H1 (cell line): ENCODE measurements at regions not wholly inside any gene's neighbourhood (a gene's known extent, or its start where the extent isn't known, plus 50 kb on each side); places are given as distances from the start of the nearest gene placed in this dataset.

Experiments used
- CTCF ChIA-PET: fragments of 300-600 bp; sonication (Branson Sonifier 250); formaldehyde crosslinking; loops from one replicate; lab custom pipeline; 2021; ENCODE audit not compliant: partially characterized antibody; lab: Charles Lee
- POLR2A ChIA-PET: fragments of 300-600 bp; sonication (Branson Sonifier 250); formaldehyde crosslinking; loops from one replicate; lab custom pipeline; 2021; ENCODE audit warnings: inconsistent platforms; ENCODE audit not compliant: partially characterized antibody; lab: Charles Lee
- DNase-seq, 2 experiments: peaks; one replicate each; pipeline versions ENCODE4 v3.0.0 to v3.0.0-alpha.2; 2010 to 2022; ENCODE audit warnings: low spot score in 2 of 2, low read depth in 1 of 2, mixed read lengths in 1 of 2
- FAIRE-seq: peaks from 2 replicates; lab custom pipeline; 2011; peaks lifted over from hg19 to GRCh38; lab: Jason Lieb, UNC
- H2AFZ ChIP-seq: 2 replicates; pipeline ENCODE4 v1.8.1; 2012; ENCODE audit warnings: low read length, inconsistent platforms
- H2AK5ac ChIP-seq: 2 replicates; pipeline ENCODE4 v1.6.1; 2013; ENCODE audit warnings: low read depth, low read length
- H2BK120ac ChIP-seq: replicated peaks from 2 replicates; pipeline ENCODE3; 2013; ENCODE audit warnings: low read depth, low read length, inconsistent platforms
- H2BK12ac ChIP-seq: 2 replicates; pipeline ENCODE4 v1.6.1; 2013; ENCODE audit warnings: low read depth, low read length
- H2BK15ac ChIP-seq: 2 replicates; pipeline ENCODE4 v1.6.1; 2013; ENCODE audit warnings: low read length
- H2BK20ac ChIP-seq: 2 replicates; pipeline ENCODE4 v1.6.1; 2013; ENCODE audit warnings: low read length
- H2BK5ac ChIP-seq: 2 replicates; pipeline ENCODE4 v1.6.1; 2013; ENCODE audit warnings: low read depth, low read length
- H3K14ac ChIP-seq: 2 replicates; pipeline ENCODE4 v1.6.1; 2013; ENCODE audit warnings: inconsistent platforms; ENCODE audit not compliant: insufficient read length
- H3K18ac ChIP-seq: 2 replicates; pipeline ENCODE4 v1.6.1; 2013; ENCODE audit warnings: low read length; ENCODE audit errors: extremely low read depth
- H3K23ac ChIP-seq: 2 replicates; pipeline ENCODE4 v1.6.1; 2013; ENCODE audit warnings: inconsistent platforms; ENCODE audit not compliant: insufficient read length
- H3K23me2 ChIP-seq: 2 replicates; pipeline ENCODE4 v1.6.1; 2013; ENCODE audit warnings: low read depth, low read length
- H3K27ac ChIP-seq: 2 replicates; pipeline ENCODE4 v1.6.1; 2011; ENCODE audit warnings: low read depth, low read length, inconsistent platforms
- H3K27me3 ChIP-seq, 4 experiments: replicated peaks in 1 of 4; 1 replicate in 1 of 4; 2 replicates in 3 of 4; pipeline versions ENCODE4 v1.6.1 to v1.8.1; 2011 to 2013; ENCODE audit warnings: low read length in 3 of 4, mild to moderate bottlenecking in 3 of 4, inconsistent platforms in 2 of 4, mixed read lengths in 2 of 4, moderate library complexity in 1 of 4; ENCODE audit not compliant: control insufficient read depth in 3 of 4, insufficient read depth in 3 of 4; ENCODE audit errors: extremely low read depth in 1 of 4
- H3K36me3 ChIP-seq, 4 experiments: 2 replicates each; pipeline versions ENCODE4 v1.6.1 to v1.8.1; 2011 to 2013; ENCODE audit warnings: mild to moderate bottlenecking in 4 of 4, low read length in 3 of 4, moderate library complexity in 2 of 4, control low read depth in 1 of 4, inconsistent platforms in 1 of 4; ENCODE audit not compliant: insufficient read depth in 4 of 4, control insufficient read depth in 2 of 4
- H3K4ac ChIP-seq: replicated peaks from 2 replicates; pipeline ENCODE3; 2013; ENCODE audit warnings: low read length, low read depth, mixed read lengths, inconsistent platforms; ENCODE audit not compliant: insufficient read length
- H3K4me1 ChIP-seq, 4 experiments: replicated peaks in 1 of 4; 1 replicate in 1 of 4; 2 replicates in 3 of 4; pipeline versions ENCODE4 v1.6.1 to v1.8.1; 2011 to 2013; ENCODE audit warnings: low read length in 3 of 4, inconsistent platforms in 2 of 4, mixed read lengths in 1 of 4; ENCODE audit not compliant: insufficient read depth in 4 of 4, control insufficient read depth in 3 of 4
- H3K4me2 ChIP-seq, 2 experiments: 2 replicates each; pipeline versions ENCODE4 v1.6.1 to v1.8.1; 2011 to 2013; ENCODE audit warnings: low read depth in 2 of 2, low read length in 2 of 2, control low read depth in 1 of 2, inconsistent platforms in 1 of 2, mild to moderate bottlenecking in 1 of 2; ENCODE audit not compliant: insufficient read depth in 1 of 2
- H3K4me3 ChIP-seq, 4 experiments: fragments of 200-600, 300-600 bp in 1 of 4; sonication (generic), shearing (Covaris generic), sonication (Bioruptor Twin) in 1 of 4; 2 replicates each; pipeline versions ENCODE4 v1.5.1 to v1.8.1; 2011 to 2016; ENCODE audit warnings: low read length in 4 of 4, low read depth in 3 of 4, control low read depth in 2 of 4, inconsistent platforms in 2 of 4, mild to moderate bottlenecking in 2 of 4, mixed read lengths in 1 of 4, moderate library complexity in 1 of 4; ENCODE audit not compliant: insufficient read depth in 2 of 4; ENCODE audit errors: extremely low read depth in 1 of 4
- H3K56ac ChIP-seq: replicated peaks from 2 replicates; pipeline ENCODE3; 2013; ENCODE audit warnings: low read depth, mild to moderate bottlenecking, mixed read lengths, low read length, inconsistent platforms; ENCODE audit not compliant: insufficient read length
- H3K79me1 ChIP-seq: 2 replicates; pipeline ENCODE4 v1.6.1; 2013; ENCODE audit warnings: low read depth, low read length, control low read depth
- H3K79me2 ChIP-seq, 2 experiments: 2 replicates each; pipeline versions ENCODE4 v1.6.1 to v1.8.1; 2012 to 2013; ENCODE audit warnings: low read length in 2 of 2, mild to moderate bottlenecking in 2 of 2, inconsistent platforms in 1 of 2; ENCODE audit not compliant: insufficient read depth in 2 of 2, control insufficient read depth in 1 of 2
- H3K9ac ChIP-seq, 4 experiments: replicated peaks in 1 of 4; 1 replicate in 1 of 4; 2 replicates in 3 of 4; pipeline versions ENCODE4 v1.6.1 to v1.8.1; 2011 to 2013; ENCODE audit warnings: low read depth in 3 of 4, low read length in 3 of 4, control low read depth in 2 of 4, mild to moderate bottlenecking in 2 of 4, moderate library complexity in 2 of 4, inconsistent platforms in 1 of 4; ENCODE audit errors: extremely low read depth in 1 of 4
- H3K9me3 ChIP-seq, 2 experiments: 2 replicates each; pipeline versions ENCODE4 v1.6.1 to v1.8.1; 2012 to 2013; ENCODE audit warnings: mild to moderate bottlenecking in 2 of 2, moderate library complexity in 2 of 2, control low read depth in 1 of 2, inconsistent platforms in 1 of 2, low read depth in 1 of 2, low read length in 1 of 2, mixed read lengths in 1 of 2; ENCODE audit not compliant: insufficient read depth in 2 of 2
- H4K20me1 ChIP-seq, 2 experiments: replicated peaks in 1 of 2; 2 replicates each; pipeline versions ENCODE3 to v1.8.1; 2011 to 2013; ENCODE audit warnings: inconsistent platforms in 2 of 2, low read length in 2 of 2, mild to moderate bottlenecking in 1 of 2; ENCODE audit not compliant: insufficient read depth in 2 of 2, control insufficient read depth in 1 of 2
- H4K5ac ChIP-seq: 2 replicates; pipeline ENCODE4 v1.6.1; 2013; ENCODE audit warnings: low read length, low read depth, mixed read lengths, inconsistent platforms; ENCODE audit not compliant: insufficient read length
- H4K8ac ChIP-seq: 2 replicates; pipeline ENCODE4 v1.8.0; 2013; ENCODE audit warnings: mild to moderate bottlenecking, moderate library complexity, low read length, inconsistent platforms; ENCODE audit not compliant: insufficient read depth; ENCODE audit errors: extremely low read depth
- H4K91ac ChIP-seq: replicated peaks from 2 replicates; pipeline ENCODE3; 2013; ENCODE audit warnings: low read length, mixed read lengths, inconsistent platforms; ENCODE audit not compliant: insufficient read length
- ATF2 ChIP-seq: IDR thresholded peaks from 2 replicates; pipeline ENCODE4 v1.6.1; 2012; ENCODE audit warnings: low read length, inconsistent platforms
- CEBPB ChIP-seq: IDR thresholded peaks from 2 replicates; pipeline ENCODE4 v1.6.1; 2012; ENCODE audit warnings: low read depth, low read length
- GTF2F1 ChIP-seq: IDR thresholded peaks from 2 replicates; pipeline ENCODE4 v1.6.1; 2012; ENCODE audit warnings: low read depth, low read length, improper control_type of control experiment, borderline replicate concordance
- KDM4A ChIP-seq: IDR thresholded peaks from one replicate; pipeline ENCODE4 v1.7.1; 2012; ENCODE audit warnings: low read depth, mild to moderate bottlenecking, moderate library complexity, low read length, inconsistent platforms; ENCODE audit not compliant: severe bottlenecking
- NANOG ChIP-seq: IDR thresholded peaks from 2 replicates; pipeline ENCODE4 v1.6.1; 2011; ENCODE audit warnings: low read length, low read depth, mild to moderate bottlenecking, inconsistent platforms; ENCODE audit not compliant: insufficient read depth, poor library complexity, severe bottlenecking
- POU5F1 ChIP-seq: IDR thresholded peaks from 2 replicates; pipeline ENCODE4 v1.6.1; 2011; ENCODE audit warnings: low read depth, mild to moderate bottlenecking, low read length, moderate library complexity
- RBBP5 ChIP-seq: IDR thresholded peaks from 2 replicates; pipeline ENCODE4 v1.7.1; 2012; ENCODE audit warnings: low read depth, mild to moderate bottlenecking, inconsistent platforms, low read length, moderate library complexity, borderline replicate concordance
- YY1 ChIP-seq: IDR thresholded peaks from 2 replicates; pipeline ENCODE4 v1.6.1; 2011; ENCODE audit warnings: low read depth, mild to moderate bottlenecking, low read length
- WGBS, 2 experiments: shearing (Covaris generic) in 1 of 2; methylation state at CpG; one replicate each; pipeline versions ENCODE4 v1.1.6 to v1.1.7; 2013 to 2015; ENCODE audit warnings: low lambda C conversion rate in 2 of 2, mixed read lengths in 2 of 2, inconsistent platforms in 1 of 2, low coverage in 1 of 2, missing lambda C conversion rate in 1 of 2; ENCODE audit not compliant: insufficient replicate concordance in 2 of 2, insufficient coverage in 1 of 2, insufficient read length in 1 of 2; ENCODE audit errors: extremely low coverage in 1 of 2, missing lambda C conversion rate in 1 of 2; 5-methylcytosine and 5-hydroxymethylcytosine counted together

GRCh38 chr1:193415256-193415655 is 228.8 kb upstream of the B3GALT2 start:
- no peak for FAIRE-seq
- no peak overlapping the region for H3K56ac ChIP-seq
- POLR2A ChIA-PET = no interaction called here

More at GRCh38 chr1:193415256-193415655, 228.8 kb upstream of the B3GALT2 start:
- H3K23ac ChIP-seq = no peak overlapping the region
- no peak overlapping the region for H2BK15ac ChIP-seq
- H3K4me1 ChIP-seq = peaks cover 0 to 3% (median 0%) of the 10 kb centered on the region in 4 experiments; a peak in 2 of 7 replicates
- no peaks in the 10 kb centered on the region for H3K23me2 ChIP-seq
- no peak overlapping the region for H3K9ac ChIP-seq
- CTCF ChIA-PET = interaction anchor here (1.4 kb wide), 1 partner anchor 53 kb away, joined by 3 read pairs; no protein-coding TSS in a partner anchor
- no peak overlapping the region for H2BK5ac ChIP-seq
- no peak overlapping the region for H4K91ac ChIP-seq
- WGBS, 2 experiments = 91% methylated on average over 3 of the region's 3 CpGs; no CpG with 5 or more reads in 1 of the 2 experiments
- no peak for DNase-seq
- no peaks in the 10 kb centered on the region for H4K20me1 ChIP-seq
- no peak overlapping the region for H2AFZ ChIP-seq
- no peak overlapping the region for H3K14ac ChIP-seq
- H2BK120ac ChIP-seq = no peak overlapping the region
- no peak overlapping the region for H3K4me3 ChIP-seq
- no peak overlapping the region for H2BK12ac ChIP-seq
- H4K5ac ChIP-seq = no peak overlapping the region
- no peak overlapping the region for H3K18ac ChIP-seq
- no peaks in the 10 kb centered on the region for H3K9me3 ChIP-seq
- H3K27ac ChIP-seq = no peak overlapping the region
- TF ChIP-seq POU5F1 (no peak), KDM4A (no peak), RBBP5 (no peak), YY1 (no peak), GTF2F1 (no peak), ATF2 (no peak), CEBPB (no peak), NANOG (no peak)
- no peaks in the 10 kb centered on the region for H3K27me3 ChIP-seq
- H3K79me2 ChIP-seq = no peaks in the 10 kb centered on the region
- no peak overlapping the region for H4K8ac ChIP-seq
- no peaks in the 10 kb centered on the region for H3K36me3 ChIP-seq
- H3K4ac ChIP-seq = no peak overlapping the region
- H2BK20ac ChIP-seq = no peak overlapping the region
- H3K79me1 ChIP-seq = no peaks in the 10 kb centered on the region
- H2AK5ac ChIP-seq = no peak overlapping the region
- no peak overlapping the region for H3K4me2 ChIP-seq
